ENCODE measurements at regions not wholly inside any gene's neighbourhood (a gene's known extent, or its start where the extent isn't known, plus 50 kb on each side); places are given as distances from the start of the nearest gene placed in this dataset.

- no peak overlapping the region for H3K4me3 ChIP-seq (ENCODE audit: low read depth, low read length)
- TF ChIP-seq, protein P1, sequence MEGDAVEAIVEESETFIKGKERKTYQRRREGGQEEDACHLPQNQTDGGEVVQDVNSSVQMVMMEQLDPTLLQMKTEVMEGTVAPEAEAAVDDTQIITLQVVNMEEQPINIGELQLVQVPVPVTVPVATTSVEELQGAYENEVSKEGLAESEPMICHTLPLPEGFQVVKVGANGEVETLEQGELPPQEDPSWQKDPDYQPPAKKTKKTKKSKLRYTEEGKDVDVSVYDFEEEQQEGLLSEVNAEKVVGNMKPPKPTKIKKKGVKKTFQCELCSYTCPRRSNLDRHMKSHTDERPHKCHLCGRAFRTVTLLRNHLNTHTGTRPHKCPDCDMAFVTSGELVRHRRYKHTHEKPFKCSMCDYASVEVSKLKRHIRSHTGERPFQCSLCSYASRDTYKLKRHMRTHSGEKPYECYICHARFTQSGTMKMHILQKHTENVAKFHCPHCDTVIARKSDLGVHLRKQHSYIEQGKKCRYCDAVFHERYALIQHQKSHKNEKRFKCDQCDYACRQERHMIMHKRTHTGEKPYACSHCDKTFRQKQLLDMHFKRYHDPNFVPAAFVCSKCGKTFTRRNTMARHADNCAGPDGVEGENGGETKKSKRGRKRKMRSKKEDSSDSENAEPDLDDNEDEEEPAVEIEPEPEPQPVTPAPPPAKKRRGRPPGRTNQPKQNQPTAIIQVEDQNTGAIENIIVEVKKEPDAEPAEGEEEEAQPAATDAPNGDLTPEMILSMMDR (IDR thresholded peaks at IDR 0.05; ENCODE audit: borderline replicate concordance, insufficient read depth, low read depth, low read length) = no peak
Measured at GRCh38 chr15:94671858-94672532, 440.6 kb downstream of the MCTP2 start.

DNA sequence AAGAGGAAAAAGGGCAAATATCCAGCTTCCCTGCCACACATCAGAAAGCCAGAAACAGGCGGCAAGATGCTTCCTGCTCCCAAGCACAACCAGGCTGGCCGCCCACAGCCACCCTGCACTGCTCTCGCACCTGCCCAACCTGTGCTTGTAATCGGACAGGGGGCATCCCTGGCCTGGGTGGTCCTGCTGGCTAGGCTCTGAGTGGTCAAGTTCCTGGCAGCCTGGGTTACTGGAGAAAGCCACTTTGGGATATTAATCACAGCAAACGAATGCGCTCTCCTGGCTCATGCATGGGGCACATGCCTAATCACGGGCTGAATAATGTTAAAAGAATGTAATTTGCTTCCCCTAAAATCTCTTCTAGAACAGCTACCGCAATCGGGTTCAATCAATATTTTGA lies 442.4 kb downstream of the MCTP2 start:
- no peak overlapping the region for H3K4me3 ChIP-seq (ENCODE audit: low read depth, low read length)
- TF ChIP-seq, protein P1 (IDR thresholded peaks at IDR 0.05; ENCODE audit: borderline replicate concordance, insufficient read depth, low read depth, low read length) = no peak

GRCh38 chr15:94674296-94674695 lies 442.9 kb downstream of the MCTP2 start:
- H3K4me3 ChIP-seq (ENCODE audit: low read depth, low read length) = no peak overlapping the region
- TF ChIP-seq, protein P1 (IDR thresholded peaks at IDR 0.05; ENCODE audit: borderline replicate concordance, insufficient read depth, low read depth, low read length) = no peak

DNA sequence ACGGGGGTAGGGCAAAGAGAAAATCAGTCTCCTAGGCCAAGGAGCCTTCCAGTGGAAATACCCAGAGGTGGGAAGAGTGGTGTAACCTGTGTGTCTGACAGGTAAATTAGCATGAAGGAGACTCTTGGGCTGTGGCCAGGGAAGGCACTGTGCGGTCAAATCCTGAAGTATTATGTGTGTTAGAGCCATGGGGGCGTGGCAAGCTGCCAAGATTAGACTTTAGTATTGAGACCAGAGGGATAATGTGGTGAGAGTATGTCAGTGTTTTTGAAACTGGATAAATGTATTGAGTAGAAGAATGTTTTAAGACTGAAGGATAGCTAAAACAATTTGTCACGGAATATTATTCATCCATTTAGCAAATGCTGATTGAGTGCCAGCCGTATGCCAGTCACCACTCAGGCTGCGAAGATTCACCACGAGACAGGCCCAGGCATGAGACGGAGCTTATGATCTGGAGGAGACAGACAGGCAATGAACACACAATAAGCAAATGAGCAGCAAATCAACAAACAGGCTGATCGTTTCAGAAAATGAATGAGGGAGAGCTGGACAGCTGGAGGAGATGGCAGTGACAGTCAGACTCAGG lies 445.9 kb downstream of the MCTP2 start:
- TF ChIP-seq, protein P1 (IDR thresholded peaks at IDR 0.05; ENCODE audit: borderline replicate concordance, insufficient read depth, low read depth, low read length) = no peak
- H3K4me3 ChIP-seq (ENCODE audit: low read depth, low read length) = no peak overlapping the region

DNA sequence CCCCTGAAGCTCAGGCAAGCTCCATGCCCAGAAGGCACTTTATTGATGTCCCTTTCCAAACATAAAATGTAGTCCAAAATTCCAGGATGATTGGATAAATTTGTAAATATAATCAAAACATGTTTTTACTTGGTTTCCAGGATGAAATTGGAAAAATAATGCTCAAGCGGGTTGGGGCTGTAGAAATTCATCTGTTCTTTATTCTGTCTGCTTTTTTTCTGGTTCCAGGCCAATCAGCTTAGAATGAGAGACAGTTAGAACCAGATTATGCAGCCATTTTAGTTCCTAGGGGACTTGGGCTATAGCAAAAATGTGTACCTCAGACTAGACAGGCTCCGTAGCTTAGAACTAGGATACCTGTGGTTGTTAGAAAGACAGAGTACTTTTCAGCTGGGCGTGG lies 450.8 kb downstream of the MCTP2 start:
- no peak overlapping the region for H3K4me3 ChIP-seq (ENCODE audit: low read depth, low read length)
- TF ChIP-seq, protein P1 (IDR thresholded peaks at IDR 0.05; ENCODE audit: borderline replicate concordance, insufficient read depth, low read depth, low read length) = no peak

DNA sequence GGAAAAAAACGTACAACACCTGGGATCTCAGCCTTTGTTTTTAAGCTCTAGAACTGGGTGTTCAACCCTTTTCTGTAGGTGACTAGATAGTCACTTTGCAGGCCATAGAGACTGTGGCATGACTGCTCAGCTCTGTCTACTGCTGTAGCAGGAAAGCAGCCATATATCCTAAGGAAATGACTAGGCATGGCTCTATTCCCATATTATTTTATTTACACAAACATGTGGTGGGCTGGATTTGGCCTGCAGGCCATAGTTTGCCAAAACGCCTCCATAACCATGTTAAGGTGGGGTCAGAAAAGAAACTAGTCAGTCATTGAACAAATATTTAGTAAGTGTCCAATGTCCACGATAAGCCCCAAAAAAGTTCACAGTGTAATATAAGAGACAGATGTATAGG lies 452.5 kb downstream of the MCTP2 start:
- H3K4me3 ChIP-seq (ENCODE audit: low read depth, low read length) = no peak overlapping the region
- TF ChIP-seq, protein P1 (IDR thresholded peaks at IDR 0.05; ENCODE audit: borderline replicate concordance, insufficient read depth, low read depth, low read length) = no peak

GRCh38 chr15:94691169-94691568 lies 459.8 kb downstream of the MCTP2 start:
- TF ChIP-seq, protein P1 (IDR thresholded peaks at IDR 0.05; ENCODE audit: borderline replicate concordance, insufficient read depth, low read depth, low read length) = no peak
- no peak overlapping the region for H3K4me3 ChIP-seq (ENCODE audit: low read depth, low read length)
